Keratinocyte (primary cell): ENCODE measurements at regions not wholly inside any gene's neighbourhood (a gene's known extent, or its start where the extent isn't known, plus 50 kb on each side); places are given as distances from the start of the nearest gene placed in this dataset.

Experiments used
- DNase-seq: peaks from one replicate; pipeline ENCODE4 v3.0.0-alpha.2; 2011; ENCODE audit warnings: low read depth, missing footprints, low spot score
- FAIRE-seq: peaks from 2 replicates; lab custom pipeline; 2011; peaks lifted over from hg19 to GRCh38; lab: Jason Lieb, UNC
- H2AFZ ChIP-seq: 2 replicates; pipeline ENCODE4 v1.6.0; 2012; ENCODE audit warnings: low read length, control low read depth, inconsistent platforms; ENCODE audit not compliant: control insufficient read depth
- H3K27ac ChIP-seq: 2 replicates; pipeline ENCODE4 v1.5.1; 2011; ENCODE audit warnings: low read length; ENCODE audit not compliant: control insufficient read depth, insufficient read depth
- H3K27me3 ChIP-seq: 3 replicates; pipeline ENCODE4 v1.6.0; 2011; ENCODE audit warnings: low read length; ENCODE audit not compliant: control insufficient read depth, insufficient read depth; ENCODE audit errors: extremely low read depth
- H3K36me3 ChIP-seq, 2 experiments: 2 replicates in 1 of 2; 3 replicates in 1 of 2; pipeline ENCODE4 v1.5.1; 2011; ENCODE audit warnings: low read length in 2 of 2, mild to moderate bottlenecking in 1 of 2; ENCODE audit not compliant: control insufficient read depth in 2 of 2, insufficient read depth in 2 of 2; ENCODE audit errors: extremely low read depth in 1 of 2
- H3K4me1 ChIP-seq: 3 replicates; pipeline ENCODE4 v1.5.1; 2011; ENCODE audit warnings: low read length; ENCODE audit not compliant: control insufficient read depth, insufficient read depth; ENCODE audit errors: extremely low read depth
- H3K4me2 ChIP-seq: 3 replicates; pipeline ENCODE4 v1.6.0; 2011; ENCODE audit warnings: low read depth, low read length; ENCODE audit not compliant: control insufficient read depth, insufficient read depth; ENCODE audit errors: extremely low read depth
- H3K4me3 ChIP-seq, 3 experiments: fragments of 200-600 bp in 1 of 3; sonication (generic) in 1 of 3; 2 replicates in 2 of 3; 3 replicates in 1 of 3; pipeline ENCODE4 v1.5.1; 2011 to 2016; ENCODE audit warnings: low read length in 3 of 3, mild to moderate bottlenecking in 3 of 3, control low read depth in 2 of 3, inconsistent platforms in 1 of 3, low read depth in 1 of 3, mixed read lengths in 1 of 3, mixed run types in 1 of 3, moderate library complexity in 1 of 3; ENCODE audit not compliant: control insufficient read depth in 2 of 3, insufficient read depth in 2 of 3; ENCODE audit errors: extremely low read depth in 1 of 3
- H3K79me2 ChIP-seq: 2 replicates; pipeline ENCODE4 v1.6.0; 2012; ENCODE audit warnings: low read length; ENCODE audit not compliant: control insufficient read depth, insufficient read depth
- H3K9ac ChIP-seq: 3 replicates; pipeline ENCODE4 v1.6.0; 2011; ENCODE audit warnings: low read length; ENCODE audit not compliant: control insufficient read depth, insufficient read depth; ENCODE audit errors: extremely low read depth
- H3K9me1 ChIP-seq: 3 replicates; pipeline ENCODE4 v1.6.0; 2011; ENCODE audit warnings: low read length; ENCODE audit not compliant: control insufficient read depth, insufficient read depth; ENCODE audit errors: extremely low read depth
- H3K9me3 ChIP-seq: 2 replicates; pipeline ENCODE4 v1.5.1; 2012; ENCODE audit warnings: low read depth, low read length; ENCODE audit not compliant: control insufficient read depth
- H4K20me1 ChIP-seq: 3 replicates; pipeline ENCODE4 v1.6.0; 2011; ENCODE audit warnings: low read length; ENCODE audit not compliant: control insufficient read depth, insufficient read depth; ENCODE audit errors: extremely low read depth
- EZH2 ChIP-seq: IDR thresholded peaks from one replicate; pipeline ENCODE4 v1.6.1; 2012; ENCODE audit warnings: inconsistent platforms, mild to moderate bottlenecking, low read length, moderate library complexity
- dilution Hi-C: fragments of 300-500 bp; cut with MboI; formaldehyde crosslinking; loops from one replicate; pipeline ENCODE4 v1.7.0; 2020; ENCODE audit warnings: low sequenced_read_pairs; ENCODE audit not compliant: extremely low pct_ligation_motif_present
- TF ChIP-seq, protein P1 (sequence below), 3 experiments: IDR thresholded peaks in 1 of 3; conservative IDR thresholded peaks in 1 of 3; optimal IDR thresholded peaks in 1 of 3; 2 replicates in 2 of 3; 3 replicates in 1 of 3; pipeline versions ENCODE3 to v1.5.1; 2011; ENCODE audit warnings: low read length in 3 of 3, mild to moderate bottlenecking in 3 of 3, moderate library complexity in 2 of 3, control low read depth in 1 of 3, inconsistent platforms in 1 of 3; ENCODE audit not compliant: insufficient read depth in 2 of 3; ENCODE audit errors: extremely low read depth in 1 of 3

DNA sequence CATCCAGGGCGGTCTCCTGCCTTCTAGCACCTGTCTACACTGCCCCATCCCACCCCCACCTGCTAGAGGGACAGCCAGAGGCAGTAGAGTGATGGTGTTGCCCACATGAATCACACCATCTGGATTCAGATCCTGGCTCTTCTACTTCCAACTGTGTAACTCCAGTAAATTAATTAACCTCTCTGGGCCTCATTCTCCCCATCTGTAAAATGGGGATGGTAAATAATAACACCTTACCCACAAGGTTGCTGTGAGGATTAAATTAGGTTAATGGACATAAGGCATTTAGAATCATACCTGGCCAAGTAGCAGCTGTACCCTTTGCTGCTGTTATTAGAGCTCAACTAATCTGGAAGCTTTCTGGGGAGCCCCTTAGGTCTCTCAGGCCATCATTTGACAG is 149.6 kb upstream of the BCOR start:
- no peak for TF ChIP-seq EZH2
- TF ChIP-seq, protein P1, sequence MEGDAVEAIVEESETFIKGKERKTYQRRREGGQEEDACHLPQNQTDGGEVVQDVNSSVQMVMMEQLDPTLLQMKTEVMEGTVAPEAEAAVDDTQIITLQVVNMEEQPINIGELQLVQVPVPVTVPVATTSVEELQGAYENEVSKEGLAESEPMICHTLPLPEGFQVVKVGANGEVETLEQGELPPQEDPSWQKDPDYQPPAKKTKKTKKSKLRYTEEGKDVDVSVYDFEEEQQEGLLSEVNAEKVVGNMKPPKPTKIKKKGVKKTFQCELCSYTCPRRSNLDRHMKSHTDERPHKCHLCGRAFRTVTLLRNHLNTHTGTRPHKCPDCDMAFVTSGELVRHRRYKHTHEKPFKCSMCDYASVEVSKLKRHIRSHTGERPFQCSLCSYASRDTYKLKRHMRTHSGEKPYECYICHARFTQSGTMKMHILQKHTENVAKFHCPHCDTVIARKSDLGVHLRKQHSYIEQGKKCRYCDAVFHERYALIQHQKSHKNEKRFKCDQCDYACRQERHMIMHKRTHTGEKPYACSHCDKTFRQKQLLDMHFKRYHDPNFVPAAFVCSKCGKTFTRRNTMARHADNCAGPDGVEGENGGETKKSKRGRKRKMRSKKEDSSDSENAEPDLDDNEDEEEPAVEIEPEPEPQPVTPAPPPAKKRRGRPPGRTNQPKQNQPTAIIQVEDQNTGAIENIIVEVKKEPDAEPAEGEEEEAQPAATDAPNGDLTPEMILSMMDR (optimal IDR thresholded peaks at IDR 0.05 in 1 of 3, IDR thresholded peaks at IDR 0.05 in 1 of 3, conservative IDR thresholded peaks at IDR 0.05 in 1 of 3; ENCODE audit: extremely low read depth in 1 of 3, insufficient read depth in 2 of 3, low read length in 3 of 3): no peak
- FAIRE-seq: no peak
- dilution Hi-C loops: no loop called here

DNA sequence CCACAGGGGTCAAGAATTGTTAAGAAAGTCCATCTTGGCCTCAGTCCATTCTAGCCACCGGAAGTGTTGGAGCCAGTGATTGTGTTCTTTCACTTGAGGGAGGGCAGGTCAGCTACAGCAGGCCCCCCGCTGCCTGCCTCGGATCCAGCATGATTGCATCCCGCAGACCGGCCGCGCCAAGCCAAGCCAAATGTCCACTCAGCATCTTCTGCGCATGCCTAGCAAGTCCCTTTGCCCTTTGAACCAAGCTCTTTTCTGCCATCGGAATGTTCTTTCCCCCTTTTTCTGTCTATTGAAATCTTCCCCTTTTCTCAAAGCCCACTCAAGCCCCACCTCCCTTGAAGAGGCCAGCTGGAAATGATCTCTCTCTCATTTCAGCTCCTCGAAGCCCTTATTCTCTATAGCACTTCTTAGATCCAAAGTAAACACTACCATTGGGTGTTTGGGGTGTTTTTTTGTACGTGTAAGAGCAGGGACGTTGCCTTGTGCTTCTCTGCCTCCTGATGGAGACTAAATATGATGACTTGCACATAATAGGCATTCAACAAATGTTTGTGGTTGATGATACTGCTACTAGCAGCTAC is 147.8 kb upstream of the BCOR start:
- Histone ChIP-seq H3K4me3 (no peak overlapping the region), H3K4me2 (no peak overlapping the region), H3K9me1 (no peaks in the 10 kb centered on the region), H3K9me3 (no peaks in the 10 kb centered on the region), H3K27me3 (no peaks in the 10 kb centered on the region), H3K4me1 (no peaks in the 10 kb centered on the region), H4K20me1 (no peaks in the 10 kb centered on the region), H3K27ac (no peak overlapping the region), H3K9ac (no peak overlapping the region), H3K79me2 (no peaks in the 10 kb centered on the region), H2AFZ (no peak overlapping the region), H3K36me3 (no peaks in the 10 kb centered on the region)
- FAIRE-seq (no peak), DNase-seq (no peak)
- dilution Hi-C loops: no loop called here
- no peak for TF ChIP-seq EZH2
- TF ChIP-seq, protein P1 (optimal IDR thresholded peaks at IDR 0.05 in 1 of 3, IDR thresholded peaks at IDR 0.05 in 1 of 3, conservative IDR thresholded peaks at IDR 0.05 in 1 of 3; ENCODE audit: extremely low read depth in 1 of 3, insufficient read depth in 2 of 3, low read length in 3 of 3): no peak

More for the DNA sequence above, 149.6 kb upstream of the BCOR start:
- no peaks in the 10 kb centered on the region for H3K9me1 ChIP-seq
- no peak overlapping the region for H3K4me3 ChIP-seq
- H3K36me3 ChIP-seq: no peaks in the 10 kb centered on the region
- H4K20me1 ChIP-seq: no peaks in the 10 kb centered on the region
- H3K9ac ChIP-seq: no peak overlapping the region
- no peaks in the 10 kb centered on the region for H3K4me1 ChIP-seq
- H3K9me3 ChIP-seq: no peaks in the 10 kb centered on the region
- no peak for DNase-seq
- no peak overlapping the region for H2AFZ ChIP-seq
- no peak overlapping the region for H3K27ac ChIP-seq
- H3K4me2 ChIP-seq: no peak overlapping the region
- no peaks in the 10 kb centered on the region for H3K79me2 ChIP-seq
- no peaks in the 10 kb centered on the region for H3K27me3 ChIP-seq
